ENCODE measurements at regions not wholly inside any gene's neighbourhood (a gene's known extent, or its start where the extent isn't known, plus 50 kb on each side); places are given as distances from the start of the nearest gene placed in this dataset.
"Not testable (repeated sequence)": the region's sequence is repeated elsewhere in the genome, so short reads cannot be mapped to it uniquely, and the experiment has no call there.

DNA sequence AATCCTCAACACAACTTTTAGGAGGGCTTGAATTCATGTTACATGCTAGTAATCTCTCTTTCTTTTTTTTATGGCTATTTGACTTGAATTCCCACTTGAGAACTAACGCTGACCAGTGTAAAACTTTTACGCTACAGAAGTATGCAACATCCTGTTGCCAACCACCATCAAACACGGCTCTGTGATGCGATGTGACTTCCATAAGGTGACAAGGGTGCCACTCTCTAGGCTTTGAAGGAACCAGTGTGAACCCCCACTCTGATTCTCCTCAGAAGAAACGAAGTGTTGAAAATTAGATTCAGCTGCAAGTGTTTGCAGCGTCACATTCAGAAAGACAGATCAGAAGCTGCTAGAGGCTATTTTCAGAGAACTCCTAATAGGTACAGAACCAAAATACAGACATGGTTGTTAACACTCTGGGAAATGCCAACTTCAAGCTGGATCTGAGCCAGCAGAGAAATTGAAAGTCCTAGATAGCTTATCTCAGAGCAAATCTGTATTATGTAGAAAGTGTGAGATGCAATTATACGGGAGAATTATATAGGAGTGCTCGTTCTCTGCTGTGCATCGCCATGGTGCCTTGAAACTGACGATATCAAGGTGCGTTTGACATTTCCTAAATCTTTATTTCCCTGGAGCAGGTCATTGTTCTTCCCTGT is 271.2 kb downstream of the LPIN1 start:
- DNase-seq (ENCODE audit: low read depth in 3 of 3, low spot score in 2 of 3), result no peak

DNA sequence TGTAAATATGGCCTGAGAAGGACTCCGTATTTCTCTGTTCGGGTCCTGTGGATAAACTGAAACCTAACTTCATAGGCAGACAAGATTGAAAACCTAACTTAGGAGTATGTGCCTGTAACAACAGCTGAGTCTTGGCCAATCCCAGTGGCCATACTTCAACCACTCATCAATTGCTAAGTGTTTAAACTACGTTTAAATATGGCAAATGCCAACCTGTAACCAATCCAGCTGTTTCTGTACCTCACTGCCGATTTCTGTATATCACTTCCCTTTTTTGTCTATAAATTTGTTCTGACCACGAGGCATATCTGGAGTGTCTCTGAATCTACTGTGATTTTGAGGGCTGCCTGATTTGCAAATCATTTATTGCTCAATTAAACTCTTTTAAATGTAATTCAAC is 272.3 kb downstream of the LPIN1 start:
- DNase-seq (ENCODE audit: low read depth in 3 of 3, low spot score in 2 of 3), result not testable (repeated sequence)

GRCh38 chr2:12020833-12021469 is 274.5 kb downstream of the LPIN1 start:
- DNase-seq (ENCODE audit: low read depth in 3 of 3, low spot score in 2 of 3), result no peak

DNA sequence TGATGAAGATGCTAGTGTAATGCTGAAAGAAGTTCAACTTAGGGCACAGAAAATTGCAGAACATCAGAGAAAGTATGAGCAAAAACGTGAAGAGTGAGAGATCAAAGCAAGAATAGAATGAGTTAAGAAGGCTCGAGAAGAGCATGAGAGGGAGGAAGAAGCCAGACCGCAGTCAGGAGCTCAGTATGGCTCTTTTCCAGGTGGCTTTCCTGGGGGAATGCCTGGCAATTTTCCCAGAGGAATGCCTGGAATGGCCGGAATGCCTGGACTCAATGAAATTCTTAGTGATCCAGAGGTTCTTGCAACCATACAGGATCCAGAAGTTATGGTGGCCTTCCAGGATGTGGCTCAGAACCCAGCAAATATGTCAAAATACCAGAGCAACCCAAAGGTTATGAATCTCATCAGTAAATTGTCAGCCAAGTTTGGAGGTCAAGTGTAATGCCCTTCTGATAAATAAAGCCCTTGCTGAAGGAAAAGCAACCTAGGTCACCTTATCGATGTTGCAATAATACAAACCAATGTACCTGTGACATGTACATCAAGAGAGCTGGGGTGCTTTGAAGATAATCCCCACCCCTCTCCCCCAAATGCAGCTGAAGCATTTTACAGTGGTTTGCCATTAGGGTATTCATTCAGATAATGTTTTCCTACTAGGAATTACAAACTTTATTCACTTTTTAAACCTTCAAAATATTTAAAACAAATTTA is 277.9 kb downstream of the LPIN1 start:
- not testable (repeated sequence) for DNase-seq (ENCODE audit: low read depth in 3 of 3, low spot score in 2 of 3)

DNA sequence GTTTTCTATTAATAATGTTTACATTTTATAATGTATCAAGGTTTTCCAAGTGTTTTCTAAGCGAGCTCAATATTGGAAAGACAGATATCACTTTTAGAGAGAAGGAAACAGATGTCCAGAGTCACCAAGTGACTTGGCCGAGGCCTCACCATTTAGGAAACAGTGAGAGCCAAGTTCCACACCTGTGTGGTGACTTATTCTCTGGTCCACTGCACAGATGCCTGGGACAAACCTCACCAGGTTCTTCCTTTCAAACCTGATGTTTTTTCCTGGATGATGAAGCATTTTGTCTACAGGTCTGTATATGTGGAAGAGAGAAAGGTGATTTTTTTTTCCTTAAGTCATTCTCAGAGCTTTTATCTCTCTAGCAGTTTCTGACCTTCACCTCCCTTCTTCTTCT is 280.7 kb downstream of the LPIN1 start:
- no peak for DNase-seq (ENCODE audit: low read depth in 3 of 3, low spot score in 2 of 3)

DNA sequence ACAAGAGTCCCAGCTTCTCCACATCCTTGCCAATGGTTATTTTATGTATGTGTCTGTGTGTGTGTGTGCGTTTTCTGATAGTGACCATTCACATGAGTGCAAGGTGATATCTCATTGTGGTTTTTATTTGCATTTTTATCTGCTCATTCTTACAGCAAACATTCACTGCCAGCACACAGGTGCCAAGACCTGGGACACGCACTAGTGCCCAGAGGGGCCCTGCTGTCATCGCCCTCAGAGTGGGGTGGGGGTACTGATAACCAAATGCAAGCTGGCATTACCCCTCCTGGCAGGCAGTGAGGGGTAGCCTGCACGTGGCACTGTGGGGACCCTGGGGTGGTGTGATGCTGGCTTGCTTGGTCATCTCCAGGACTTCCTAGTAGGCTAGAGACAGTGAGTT is 285.4 kb downstream of the LPIN1 start:
- DNase-seq (ENCODE audit: low read depth in 3 of 3, low spot score in 2 of 3), result no peak

GRCh38 chr2:12032398-12032797 is 286.0 kb downstream of the LPIN1 start:
- DNase-seq (ENCODE audit: low read depth in 3 of 3, low spot score in 2 of 3), result no peak

GRCh38 chr2:12032975-12033374 is 286.5 kb downstream of the LPIN1 start:
- no peak for DNase-seq (ENCODE audit: low read depth in 3 of 3, low spot score in 2 of 3)

DNA sequence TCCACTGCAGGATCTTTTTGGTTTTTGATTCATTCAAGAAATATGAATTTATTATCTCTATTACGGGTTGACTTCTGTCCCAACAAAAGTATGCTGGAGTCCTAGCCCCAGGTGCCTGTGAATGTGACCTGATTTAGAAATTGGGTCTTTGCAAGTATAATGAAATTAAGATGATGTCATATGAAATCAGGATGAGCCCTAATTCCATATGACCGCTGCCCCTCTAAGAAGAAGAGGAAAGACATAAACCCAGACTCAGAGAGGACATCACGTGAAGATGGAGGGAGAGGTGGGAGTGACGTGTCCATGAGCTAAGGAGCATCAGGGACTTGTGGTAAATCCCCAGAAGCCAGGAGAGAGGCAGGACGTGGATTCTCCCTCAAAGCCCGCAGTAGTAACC is 287.1 kb downstream of the LPIN1 start:
- no peak for DNase-seq (ENCODE audit: low read depth in 3 of 3, low spot score in 2 of 3)

- no peak for DNase-seq (ENCODE audit: low read depth in 3 of 3, low spot score in 2 of 3)
Measured at GRCh38 chr2:12034382-12034781, 287.9 kb downstream of the LPIN1 start.

DNA sequence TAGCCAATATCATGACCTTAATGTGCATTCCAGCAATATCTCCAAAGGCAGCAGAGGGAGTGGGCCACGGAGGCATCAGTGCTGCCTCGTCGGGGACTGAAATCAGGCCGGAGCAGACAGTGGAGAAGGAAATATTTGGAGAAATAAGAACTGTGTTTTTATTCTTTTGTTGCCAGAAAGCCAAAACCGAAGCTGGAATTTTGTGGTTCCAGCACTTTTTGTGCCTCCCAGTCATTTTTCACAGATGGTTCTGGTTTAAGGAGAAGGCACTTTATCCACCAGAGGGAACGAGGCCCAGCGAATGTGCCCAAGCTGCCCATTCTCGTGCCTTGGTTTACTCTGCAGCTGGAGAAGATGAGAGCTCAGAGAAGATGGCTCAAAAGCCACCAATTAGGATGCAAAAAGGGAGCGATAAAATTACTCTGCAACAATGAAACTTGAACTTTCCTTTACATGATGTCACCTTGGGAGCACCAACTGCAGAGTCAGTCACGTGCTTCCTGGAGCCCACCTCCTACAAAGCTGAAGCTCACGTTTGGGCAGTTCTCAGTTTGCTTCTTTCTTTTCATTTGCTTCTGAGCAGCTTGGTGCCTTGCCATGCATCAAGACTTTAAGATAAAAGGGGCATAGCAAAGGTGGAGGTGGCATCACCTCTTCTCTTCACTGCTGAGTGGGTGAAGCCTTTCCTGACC is 288.7 kb downstream of the LPIN1 start:
- DNase-seq (ENCODE audit: low read depth in 3 of 3, low spot score in 2 of 3), result no peak

DNA sequence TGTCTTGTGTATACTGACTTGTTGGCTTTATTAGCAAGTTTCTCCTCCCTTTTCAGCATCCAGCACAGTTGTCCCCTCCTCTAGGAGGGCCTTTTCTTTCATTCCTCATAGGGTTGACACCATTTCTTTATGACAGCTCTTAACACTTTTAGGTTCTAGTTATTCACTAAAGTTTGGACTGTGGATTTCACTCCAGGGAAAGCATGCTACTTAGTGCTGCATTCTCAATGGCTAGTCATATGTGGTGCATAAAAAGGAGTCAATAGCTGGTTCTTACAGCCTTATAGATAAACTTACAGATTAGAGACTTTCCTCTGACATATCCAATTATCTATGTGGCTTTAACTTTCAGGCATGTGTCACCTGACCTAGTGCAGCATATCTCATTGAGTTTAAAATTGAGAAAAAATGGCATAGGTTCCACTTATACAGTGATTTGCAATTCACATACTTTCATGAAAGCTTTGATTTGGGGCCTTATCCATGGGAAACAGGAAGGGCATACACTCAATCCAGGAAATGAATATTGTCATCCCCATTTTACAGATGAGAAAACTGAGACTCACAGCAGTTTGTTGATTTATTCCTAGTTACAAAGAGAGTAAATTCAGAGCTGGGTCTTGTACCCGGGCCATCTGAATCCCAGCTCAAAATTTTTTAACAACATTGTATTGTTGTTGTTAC is 289.7 kb downstream of the LPIN1 start:
- no peak for DNase-seq (ENCODE audit: low read depth in 3 of 3, low spot score in 2 of 3)

DNA sequence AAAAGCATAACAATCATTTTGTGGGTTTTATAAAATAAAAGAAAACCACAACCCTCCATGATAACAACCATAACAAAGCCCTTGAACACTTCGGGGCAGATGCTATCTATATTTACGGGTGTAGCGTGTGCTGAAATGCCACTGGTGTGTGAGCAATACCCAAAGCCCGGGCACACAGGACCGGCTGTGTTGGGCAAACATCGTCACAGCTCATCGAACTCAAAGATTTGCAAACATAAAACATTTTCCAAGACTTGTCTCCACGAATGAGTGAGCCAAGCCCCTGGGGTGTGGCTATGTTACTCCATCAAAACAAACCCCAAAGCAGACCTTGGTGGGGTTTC is 290.2 kb downstream of the LPIN1 start:
- DNase-seq (ENCODE audit: low read depth in 3 of 3, low spot score in 2 of 3), result no peak

DNA sequence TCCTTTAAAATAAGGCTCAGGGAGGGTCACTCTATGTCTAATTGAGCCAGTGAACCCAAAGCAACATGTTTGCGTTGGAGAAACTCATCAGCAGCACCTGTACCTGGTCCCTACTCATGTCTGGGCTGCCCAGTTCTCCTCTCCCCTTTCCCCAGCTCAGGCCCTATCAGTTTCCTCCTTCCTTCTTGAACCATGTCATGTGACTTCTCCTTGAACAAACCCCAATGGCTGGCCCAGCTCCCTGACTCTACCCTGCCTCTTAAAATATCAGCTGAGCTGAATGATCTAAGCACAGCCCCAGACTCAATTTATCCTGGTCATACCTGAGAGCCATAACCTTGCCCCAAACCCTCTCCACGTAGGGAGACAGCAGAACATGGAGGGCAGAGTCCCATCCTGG is 290.9 kb downstream of the LPIN1 start:
- no peak for DNase-seq (ENCODE audit: low read depth in 3 of 3, low spot score in 2 of 3)

- DNase-seq (ENCODE audit: low read depth in 3 of 3, low spot score in 2 of 3), result no peak
Measured at GRCh38 chr2:12041236-12041635, 294.8 kb downstream of the LPIN1 start.

GRCh38 chr2:12043131-12043530 is 296.7 kb downstream of the LPIN1 start:
- DNase-seq (ENCODE audit: low read depth in 3 of 3, low spot score in 2 of 3), result no peak

DNA sequence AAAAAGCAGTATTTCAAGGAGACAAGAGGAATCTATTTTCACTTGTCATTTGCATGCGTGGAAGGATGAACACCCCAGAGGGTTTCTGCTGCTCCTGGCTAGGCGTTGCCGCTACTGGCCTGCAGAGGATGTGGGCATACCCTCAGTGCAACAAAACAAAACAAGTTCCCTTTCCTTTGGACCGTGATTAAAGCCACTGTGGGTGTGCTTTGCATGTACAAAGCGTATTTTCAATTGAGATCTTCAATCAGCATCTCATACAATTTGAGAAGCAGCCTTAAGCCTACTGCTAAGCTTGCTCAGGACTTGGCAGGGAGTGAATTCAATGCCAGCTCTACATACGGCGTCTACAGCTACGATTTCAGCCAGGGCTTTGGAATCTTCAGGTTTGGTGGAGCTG is 298.4 kb downstream of the LPIN1 start:
- no peak for DNase-seq (ENCODE audit: low read depth in 3 of 3, low spot score in 2 of 3)

DNA sequence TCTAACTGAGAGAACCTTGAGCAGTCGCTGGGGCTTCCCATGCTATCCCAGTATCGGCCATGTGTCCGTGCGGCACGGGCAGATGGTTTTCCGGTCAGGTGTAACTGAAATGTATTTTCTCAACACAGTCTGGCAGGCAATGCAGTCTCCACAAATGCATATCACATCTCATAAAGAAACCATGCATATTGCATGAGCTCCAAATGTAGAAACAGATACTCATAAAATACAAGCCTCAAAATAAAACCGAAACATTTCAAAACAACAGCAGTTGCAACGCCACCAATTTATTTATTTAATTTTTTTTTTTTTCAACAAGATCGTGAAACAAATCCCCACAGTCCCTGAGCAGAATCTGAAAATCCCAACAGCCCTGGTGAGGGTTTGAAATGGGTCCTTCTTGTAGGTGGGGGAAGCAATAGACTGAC is 299.4 kb downstream of the LPIN1 start:
- no peak for DNase-seq (ENCODE audit: low read depth in 3 of 3, low spot score in 2 of 3)

GRCh38 chr2:12046641-12047040 is 300.2 kb downstream of the LPIN1 start:
- no peak for DNase-seq (ENCODE audit: low read depth in 3 of 3, low spot score in 2 of 3)

- DNase-seq (ENCODE audit: low read depth in 3 of 3, low spot score in 2 of 3), result no peak
Measured at GRCh38 chr2:12047761-12048160, 301.3 kb downstream of the LPIN1 start.

DNA sequence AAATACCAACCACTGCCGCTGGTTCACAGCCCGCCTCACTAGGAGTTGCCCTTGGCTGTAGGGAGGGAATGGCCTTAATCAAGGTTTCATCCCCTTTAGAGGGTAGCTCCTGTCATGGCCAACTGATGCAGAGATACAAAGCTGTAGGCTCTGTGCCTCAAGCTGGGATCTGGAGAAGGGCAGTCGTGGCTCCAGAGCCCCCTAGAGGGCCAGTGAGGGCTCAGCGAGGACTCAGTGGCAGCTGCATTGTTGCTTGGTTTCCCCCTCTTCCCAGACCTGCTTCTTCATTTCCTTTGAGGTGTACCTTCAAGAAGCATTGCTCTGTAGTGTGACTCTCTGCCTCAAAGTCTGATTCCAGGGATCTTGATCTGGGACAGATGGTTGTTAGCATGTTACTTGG is 302.1 kb downstream of the LPIN1 start:
- DNase-seq (ENCODE audit: low read depth in 3 of 3, low spot score in 2 of 3), result no peak

Data from right renal cortex interstitium (tissue), 3 donors.